ENCODE measurements at regions not wholly inside any gene's neighbourhood (a gene's known extent, or its start where the extent isn't known, plus 50 kb on each side); places are given as distances from the start of the nearest gene placed in this dataset.

DNA sequence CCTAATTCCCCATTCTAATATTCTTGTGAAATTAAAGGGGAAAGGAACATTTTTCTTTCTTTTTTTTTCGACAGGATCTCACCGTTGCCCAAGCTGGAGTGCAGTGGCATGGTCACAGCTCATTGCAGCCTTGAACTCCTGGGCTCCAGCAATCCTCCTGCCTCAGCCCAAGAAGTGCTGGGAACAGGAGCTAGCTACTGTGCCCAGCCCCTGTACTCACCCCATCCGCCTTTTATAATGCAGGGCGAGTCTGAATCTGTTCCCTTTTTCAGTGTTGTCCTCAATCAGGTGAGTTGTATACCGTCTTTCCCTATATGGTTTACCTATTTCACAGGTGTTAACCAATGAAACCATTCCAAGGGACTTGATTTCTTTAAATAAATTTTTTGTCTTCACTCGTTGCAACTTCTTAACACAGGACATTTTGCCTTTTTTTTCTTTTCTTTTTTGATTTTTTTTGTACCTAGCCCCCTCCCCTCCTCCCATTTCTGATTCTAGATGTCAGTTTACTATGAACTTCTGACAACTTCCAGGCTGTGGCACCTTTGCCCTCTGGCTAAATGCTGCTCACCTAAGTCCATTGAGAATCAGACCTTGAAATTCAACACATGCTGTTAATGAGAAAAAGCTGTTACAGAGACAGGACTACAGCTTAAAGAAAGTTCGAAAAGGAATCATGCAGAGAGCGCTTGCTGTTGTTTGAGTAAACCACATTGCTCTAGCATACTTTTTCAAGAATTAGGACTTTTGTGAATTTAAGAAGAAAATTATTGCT is 562.1 kb upstream of the KLF12 start:
- in situ Hi-C loops (cut with HindIII; ENCODE audit: extremely low pct_ligation_motif_present, low pct_unique_long_range_greater_than_20kb) = no loop called here
- Histone ChIP-seq H3K79me2 (ENCODE audit: insufficient read depth, low read length) (no peaks in the 10 kb centered on the region), H3K4me1 (ENCODE audit: insufficient read depth, low read length) (no peaks in the 10 kb centered on the region), H2AFZ (ENCODE audit: low read length) (no peak overlapping the region), H3K9ac (ENCODE audit: insufficient read depth, low read depth, low read length) (no peak overlapping the region), H3K9me3 (ENCODE audit: low read length) (no peaks in the 10 kb centered on the region), H3K27ac (ENCODE audit: extremely low read length, insufficient read depth, low read length) (no peak overlapping the region), H4K20me1 (ENCODE audit: insufficient read depth, low read length) (no peaks in the 10 kb centered on the region), H3K27me3 (ENCODE audit: control insufficient read depth in 1 of 2, insufficient read depth in 2 of 2, low read length in 2 of 2) (no peaks in the 10 kb centered on the region), H3K4me3 (replicated peaks in 1 of 3; ENCODE audit: insufficient read depth in 1 of 3, low read depth in 2 of 3, low read length in 3 of 3) (no peak overlapping the region), H3K36me3 (replicated peaks in 1 of 2; ENCODE audit: control insufficient read depth in 1 of 2, insufficient read depth in 2 of 2, low read length in 2 of 2) (no peaks in the 10 kb centered on the region), H3K4me2 (ENCODE audit: low read depth, low read length) (no peak overlapping the region)
- DNase-seq (ENCODE audit: low spot score) (no peak), FAIRE-seq (no peak), ATAC-seq (no peak)
- WGBS (ENCODE audit: low lambda C conversion rate) = 12% methylated on average over 7 of the region's 8 CpGs
- intact Hi-C loops (cut with micrococcal nuclease; ENCODE audit: unreplicated experiment) = no loop called here
- no TSS peak for BruUV-seq (replicated peaks)
- POLR2A ChIA-PET = no interaction called here
- CTCF ChIA-PET (ENCODE audit: low intra/inter-chr PET ratio, low total read pairs) = no interaction called here
- TF ChIP-seq ZNF138 (CRISPR knock-in tag; IDR thresholded peaks at IDR 0.05; ENCODE audit: low read depth) (no peak), DRAP1 (CRISPR knock-in tag; IDR thresholded peaks at IDR 0.05) (no peak), SETDB1 (CRISPR knock-in tag; IDR thresholded peaks at IDR 0.05; ENCODE audit: borderline replicate concordance) (no peak), CBX5 (CRISPR knock-in tag; IDR thresholded peaks at IDR 0.05; ENCODE audit: borderline replicate concordance) (no peak), SP4 (CRISPR knock-in tag; IDR thresholded peaks at IDR 0.05) (no peak), DMAP1 (CRISPR knock-in tag; IDR thresholded peaks at IDR 0.05) (no peak), NRL (CRISPR knock-in tag; IDR thresholded peaks at IDR 0.05; ENCODE audit: borderline replicate concordance) (no peak), ZNF839 (CRISPR knock-in tag; IDR thresholded peaks at IDR 0.05; ENCODE audit: borderline replicate concordance) (no peak), GLMP (CRISPR knock-in tag; IDR thresholded peaks at IDR 0.05; ENCODE audit: borderline replicate concordance) (no peak), HNRNPUL1 (IDR thresholded peaks at IDR 0.05; ENCODE audit: low read depth, low read length) (no peak), MEIS2 (CRISPR knock-in tag; IDR thresholded peaks at IDR 0.05) (no peak), PPARG (CRISPR knock-in tag; conservative IDR thresholded peaks at IDR 0.05) (no peak), MYNN (CRISPR knock-in tag; IDR thresholded peaks at IDR 0.05; ENCODE audit: low read depth) (no peak)
- TF ChIP-seq, protein P1, sequence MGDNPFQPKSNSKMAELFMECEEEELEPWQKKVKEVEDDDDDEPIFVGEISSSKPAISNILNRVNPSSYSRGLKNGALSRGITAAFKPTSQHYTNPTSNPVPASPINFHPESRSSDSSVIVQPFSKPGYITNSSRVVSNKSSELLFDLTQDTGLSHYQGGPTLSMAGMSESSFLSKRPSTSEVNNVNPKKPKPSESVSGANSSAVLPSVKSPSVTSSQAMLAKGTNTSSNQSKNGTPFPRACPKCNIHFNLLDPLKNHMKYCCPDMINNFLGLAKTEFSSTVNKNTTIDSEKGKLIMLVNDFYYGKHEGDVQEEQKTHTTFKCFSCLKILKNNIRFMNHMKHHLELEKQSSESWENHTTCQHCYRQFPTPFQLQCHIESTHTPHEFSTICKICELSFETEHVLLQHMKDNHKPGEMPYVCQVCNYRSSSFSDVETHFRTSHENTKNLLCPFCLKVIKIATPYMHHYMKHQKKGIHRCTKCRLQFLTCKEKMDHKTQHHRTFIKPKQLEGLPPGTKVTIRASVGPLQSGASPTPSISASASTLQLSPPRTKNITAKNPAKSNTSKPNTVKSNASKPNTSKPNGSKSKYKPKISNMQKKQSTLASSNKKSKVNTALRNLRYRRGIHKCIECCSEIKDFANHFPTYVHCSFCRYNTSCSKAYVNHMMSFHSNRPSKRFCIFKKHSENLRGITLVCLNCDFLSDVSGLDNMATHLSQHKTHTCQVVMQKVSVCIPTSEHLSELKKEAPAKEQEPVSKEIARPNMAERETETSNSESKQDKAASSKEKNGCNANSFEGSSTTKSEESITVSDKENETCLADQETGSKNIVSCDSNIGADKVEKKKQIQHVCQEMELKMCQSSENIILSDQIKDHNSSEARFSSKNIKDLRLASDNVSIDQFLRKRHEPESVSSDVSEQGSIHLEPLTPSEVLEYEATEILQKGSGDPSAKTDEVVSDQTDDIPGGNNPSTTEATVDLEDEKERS (CRISPR knock-in tag; IDR thresholded peaks at IDR 0.05) = no peak
- TF ChIP-seq, protein P2, sequence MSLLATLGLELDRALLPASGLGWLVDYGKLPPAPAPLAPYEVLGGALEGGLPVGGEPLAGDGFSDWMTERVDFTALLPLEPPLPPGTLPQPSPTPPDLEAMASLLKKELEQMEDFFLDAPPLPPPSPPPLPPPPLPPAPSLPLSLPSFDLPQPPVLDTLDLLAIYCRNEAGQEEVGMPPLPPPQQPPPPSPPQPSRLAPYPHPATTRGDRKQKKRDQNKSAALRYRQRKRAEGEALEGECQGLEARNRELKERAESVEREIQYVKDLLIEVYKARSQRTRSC (CRISPR knock-in tag; IDR thresholded peaks at IDR 0.05; ENCODE audit: low read depth) = no peak
